SIG-M5 treated with dmso at 0.1 percent for 504 hours (cell line): ENCODE measurements at regions not wholly inside any gene's neighbourhood (a gene's known extent, or its start where the extent isn't known, plus 50 kb on each side); places are given as distances from the start of the nearest gene placed in this dataset.

Experiments
- DNase-seq: peaks from one replicate; lab custom pipeline; 2025; ENCODE audit not compliant: unreplicated experiment; lab: John Stamatoyannopoulos, UW

DNA sequence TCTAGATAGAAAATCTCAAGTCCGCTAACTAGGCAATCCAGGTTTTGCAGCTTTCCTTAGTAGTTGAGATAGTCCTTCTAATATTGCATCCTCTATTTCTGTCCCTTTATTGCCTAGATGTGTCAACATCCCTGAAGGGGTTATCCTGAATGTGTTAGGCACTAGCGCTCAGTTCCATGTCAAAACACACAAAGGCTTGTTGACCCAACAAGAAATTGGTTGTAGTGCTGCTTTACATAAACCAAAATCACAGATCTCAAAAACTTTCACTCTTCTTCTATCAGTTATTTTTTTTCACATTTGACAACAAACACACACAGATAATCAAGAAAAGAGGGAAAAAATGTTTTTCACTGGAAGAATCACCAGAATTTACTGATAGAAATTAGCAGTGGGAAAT is 51.4 kb upstream of the SOX2 start:
- DNase-seq = no peak

DNA sequence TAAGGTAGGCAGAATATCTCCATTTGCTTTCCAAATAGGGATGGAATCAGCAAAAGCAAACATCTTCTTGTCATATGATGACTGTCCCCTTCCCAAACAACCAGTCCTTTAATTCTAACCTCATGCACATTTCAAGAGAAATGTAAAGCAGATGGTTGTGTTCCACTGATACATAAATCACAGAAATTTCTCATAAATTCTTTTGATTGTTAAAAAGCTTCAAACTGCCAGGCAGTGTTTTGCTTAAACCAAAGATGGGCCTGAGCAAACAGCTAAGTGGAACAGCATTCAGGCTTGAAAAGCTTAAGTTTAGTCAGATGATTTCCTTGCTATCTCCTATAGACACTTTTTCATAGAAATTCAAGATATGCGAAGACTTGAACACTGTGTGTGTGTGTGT is 74.3 kb upstream of the SOX2 start:
- no peak for DNase-seq

GRCh38 chr3:181637056-181637455 is 74.7 kb upstream of the SOX2 start:
- no peak for DNase-seq

DNA sequence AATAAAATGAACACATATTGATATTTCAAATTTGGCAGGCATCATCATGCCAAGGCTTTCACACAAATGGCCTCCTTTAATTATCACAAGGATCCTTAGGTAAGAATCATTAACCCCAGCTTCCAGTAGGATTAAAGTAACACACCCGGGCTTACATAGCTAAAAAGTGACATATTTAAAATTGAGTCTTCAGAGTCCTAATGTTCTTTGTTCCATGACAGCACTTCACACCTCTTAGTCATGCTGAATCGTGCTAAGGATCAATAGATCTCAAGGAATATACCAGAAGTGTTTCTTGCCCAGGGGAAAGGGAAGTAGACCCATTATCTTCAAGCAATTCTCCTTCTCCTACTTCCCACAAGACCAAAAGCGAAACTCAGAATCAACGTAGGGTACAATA is 76.6 kb upstream of the SOX2 start:
- no peak for DNase-seq

DNA sequence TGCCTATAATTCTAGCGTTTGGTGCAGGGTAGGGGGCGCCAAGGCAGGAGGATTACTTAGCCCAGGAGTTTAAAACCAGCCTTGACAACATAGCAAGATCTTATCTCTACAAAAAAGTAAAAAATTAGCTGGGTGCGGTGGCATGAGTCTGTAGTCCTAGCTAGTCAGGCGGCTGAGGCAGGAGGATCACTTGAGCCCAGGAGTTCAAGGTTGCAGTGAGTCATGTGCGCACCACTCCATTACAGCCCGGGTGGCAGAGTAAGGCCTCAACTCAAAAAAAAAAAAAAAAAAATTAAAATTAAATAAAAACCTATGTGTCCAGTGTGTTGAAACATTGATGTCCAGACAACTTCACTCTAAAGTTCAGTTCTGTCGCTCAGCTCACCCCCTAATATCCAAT is 78.2 kb upstream of the SOX2 start:
- DNase-seq = no peak

- no peak for DNase-seq
Observed at GRCh38 chr3:181631901-181632300, 79.8 kb upstream of the SOX2 start.

- no peak for DNase-seq
Observed at GRCh38 chr3:181630853-181631252, 80.9 kb upstream of the SOX2 start.

- no peak for DNase-seq
Observed at GRCh38 chr3:181629711-181630110, 82.0 kb upstream of the SOX2 start.

DNA sequence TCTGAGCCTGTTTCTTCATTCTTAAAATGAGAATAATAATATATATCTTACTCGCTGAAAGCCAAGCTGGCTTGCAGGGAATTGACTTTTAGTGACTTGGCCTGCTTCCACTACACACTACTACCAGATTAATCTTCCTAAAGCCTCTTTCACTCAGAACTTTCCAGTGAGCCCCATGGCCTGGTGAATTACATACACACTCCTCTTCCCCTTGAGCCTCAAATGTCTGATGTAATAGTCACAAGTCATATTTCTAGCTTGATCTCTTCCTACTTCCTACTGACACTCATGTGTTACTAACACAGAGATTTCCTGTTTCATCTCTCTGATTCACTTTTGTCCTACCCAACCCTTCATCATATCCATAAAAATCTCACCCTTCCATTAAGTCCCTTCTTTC is 82.7 kb upstream of the SOX2 start:
- no peak for DNase-seq

- no peak for DNase-seq
Observed at GRCh38 chr3:181628384-181628783, 83.3 kb upstream of the SOX2 start.

DNA sequence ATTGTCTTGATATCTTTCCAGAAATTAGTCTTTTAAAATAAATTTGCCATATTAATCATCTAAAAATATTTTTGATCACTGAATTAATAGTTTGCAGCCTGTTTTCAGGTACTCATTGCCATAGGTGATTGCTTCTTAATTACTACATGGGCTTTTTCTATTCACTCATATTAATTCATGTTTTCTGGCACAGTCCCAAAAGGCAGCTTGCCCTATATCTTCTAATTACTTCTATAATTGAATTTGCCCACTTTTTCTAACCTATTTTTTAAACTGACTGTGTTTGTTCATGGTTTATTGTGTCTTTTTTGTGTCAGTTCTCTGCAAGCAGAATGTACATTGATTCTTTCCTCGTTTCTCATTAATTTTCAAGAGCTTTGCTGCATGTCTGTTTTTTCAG is 85.7 kb upstream of the SOX2 start:
- no peak for DNase-seq

GRCh38 chr3:181623924-181624694 is 87.6 kb upstream of the SOX2 start:
- no peak for DNase-seq

GRCh38 chr3:181622365-181622764 is 89.4 kb upstream of the SOX2 start:
- DNase-seq = no peak

GRCh38 chr3:181619897-181620296 is 91.8 kb upstream of the SOX2 start:
- no peak for DNase-seq

- DNase-seq = no peak
Observed at GRCh38 chr3:181618260-181618659, 93.5 kb upstream of the SOX2 start.

- DNase-seq = no peak
Observed at GRCh38 chr3:181616088-181617070, 95.3 kb upstream of the SOX2 start.

GRCh38 chr3:181615666-181616065 is 96.1 kb upstream of the SOX2 start:
- no peak for DNase-seq

DNA sequence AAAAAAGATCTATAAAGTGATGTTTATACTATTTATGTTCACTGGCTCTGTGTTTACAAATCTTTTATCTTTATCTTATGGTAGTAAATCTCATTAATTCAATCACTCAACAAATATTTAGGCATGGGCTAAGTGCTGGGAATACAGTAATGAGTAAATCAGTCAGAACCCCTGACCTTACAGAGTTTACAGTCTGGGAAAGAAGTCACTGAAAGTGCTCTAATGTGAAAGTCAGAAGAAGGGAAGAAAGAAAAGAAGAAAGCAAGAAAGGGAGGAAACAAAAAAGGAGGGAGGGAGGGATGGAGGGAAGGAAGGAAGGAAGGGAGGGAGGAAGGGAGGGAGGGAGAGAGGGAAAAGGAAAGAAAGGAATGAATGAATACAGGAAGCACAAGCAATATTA is 96.8 kb upstream of the SOX2 start:
- DNase-seq = no peak

DNA sequence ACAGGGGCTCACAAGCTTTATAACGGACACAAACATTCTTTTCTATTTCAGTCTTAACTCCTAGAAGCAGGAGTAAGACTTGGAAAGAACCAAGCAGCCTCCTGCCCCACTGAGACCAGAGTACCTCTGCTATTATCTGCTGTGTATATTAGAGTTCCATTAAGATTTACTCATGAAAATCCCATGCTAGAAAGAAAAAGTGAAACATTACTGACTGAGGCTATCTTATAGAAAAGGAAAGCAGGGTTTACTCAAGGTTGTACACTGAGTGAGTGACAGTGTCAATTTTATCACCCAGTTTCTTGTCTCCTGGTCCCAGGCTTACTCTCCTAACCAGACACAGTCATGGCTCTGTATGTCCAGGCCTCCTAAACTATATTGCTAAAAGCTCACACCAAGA is 97.9 kb upstream of the SOX2 start:
- no peak for DNase-seq

GRCh38 chr3:181613191-181613590 is 98.5 kb upstream of the SOX2 start:
- DNase-seq = no peak

DNA sequence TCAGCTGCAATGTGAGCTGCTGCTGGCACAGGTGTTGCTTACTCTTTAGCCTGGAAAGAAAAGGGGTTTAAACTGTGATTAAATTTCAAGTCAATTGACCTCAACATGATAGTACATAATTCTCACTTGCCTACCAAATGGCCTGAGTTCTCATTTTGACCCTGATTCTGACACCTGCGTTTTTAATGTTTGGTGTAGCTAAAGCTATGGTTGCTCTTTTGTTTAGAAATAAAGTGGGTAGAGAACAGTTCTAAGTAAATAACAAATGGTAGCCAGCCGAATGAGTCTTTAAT is 100.8 kb upstream of the SOX2 start:
- no peak for DNase-seq
